Immature natural killer cell (primary cell): ENCODE measurements at regions not wholly inside any gene's neighbourhood (a gene's known extent, or its start where the extent isn't known, plus 50 kb on each side); places are given as distances from the start of the nearest gene placed in this dataset.

ENCODE experiments used
- DNase-seq, 3 donors: peaks; one replicate each; pipeline ENCODE4 v3.0.0; 2022; ENCODE audit warnings: mixed read lengths in 1 of 3
- H3K27ac Mint-ChIP-seq, 6 donors: one replicate each; pipeline ENCODE4 v1.8.0; 2020; ENCODE audit warnings: mixed read lengths in 6 of 6, mild to moderate bottlenecking in 5 of 6, inconsistent platforms in 4 of 6, moderate library complexity in 3 of 6
- H3K27me3 Mint-ChIP-seq, 3 donors: one replicate each; pipeline ENCODE4 v1.8.0; 2020 to 2021; ENCODE audit warnings: low read depth in 3 of 3, mild to moderate bottlenecking in 3 of 3, mixed read lengths in 3 of 3, moderate library complexity in 3 of 3, inconsistent platforms in 1 of 3
- H3K36me3 Mint-ChIP-seq, 3 donors: one replicate each; pipeline ENCODE4 v1.8.0; 2020; ENCODE audit warnings: mixed read lengths in 3 of 3, inconsistent platforms in 2 of 3, mild to moderate bottlenecking in 2 of 3
- H3K4me1 Mint-ChIP-seq, 2 donors: one replicate each; pipeline ENCODE4 v1.8.0; 2020; ENCODE audit warnings: inconsistent platforms in 2 of 2, mild to moderate bottlenecking in 2 of 2, mixed read lengths in 2 of 2, moderate library complexity in 1 of 2
- H3K4me3 Mint-ChIP-seq, 5 donors: one replicate each; pipeline ENCODE4 v1.8.0; 2020; ENCODE audit warnings: mild to moderate bottlenecking in 5 of 5, mixed read lengths in 5 of 5, inconsistent platforms in 3 of 5, moderate library complexity in 3 of 5
- H3K9me3 Mint-ChIP-seq, 6 donors: one replicate each; pipeline ENCODE4 v1.8.0; 2020; ENCODE audit warnings: mild to moderate bottlenecking in 6 of 6, mixed read lengths in 6 of 6, inconsistent platforms in 4 of 6, moderate library complexity in 3 of 6

GRCh38 chr2:222100704-222101699 is 197.8 kb downstream of the PAX3 start:
- no peaks in the 10 kb centered on the region for H3K36me3 Mint-ChIP-seq
- H3K27me3 Mint-ChIP-seq, result peaks cover 0 to 4% (median 0%) of the 10 kb centered on the region in 3 donors
- H3K27ac Mint-ChIP-seq, result no peak overlapping the region
- DNase-seq, result no peak
- no peaks in the 10 kb centered on the region for H3K4me1 Mint-ChIP-seq
- H3K4me3 Mint-ChIP-seq, result no peak overlapping the region
- peaks cover 0 to 6% (median 2%) of the 10 kb centered on the region in 6 donors for H3K9me3 Mint-ChIP-seq

GRCh38 chr2:222088561-222088960 is 210.2 kb downstream of the PAX3 start:
- no peaks in the 10 kb centered on the region for H3K36me3 Mint-ChIP-seq

GRCh38 chr2:222087998-222088397 is 210.8 kb downstream of the PAX3 start:
- no peaks in the 10 kb centered on the region for H3K36me3 Mint-ChIP-seq
- no peak overlapping the region for H3K27ac Mint-ChIP-seq
- no peak overlapping the region for H3K4me3 Mint-ChIP-seq
- peaks cover 2 to 18% (median 5%) of the 10 kb centered on the region in 6 donors for H3K9me3 Mint-ChIP-seq
- H3K27me3 Mint-ChIP-seq, result peaks cover 0 to 3% (median 2%) of the 10 kb centered on the region in 3 donors
- H3K4me1 Mint-ChIP-seq, result no peaks in the 10 kb centered on the region
- DNase-seq, result no peak

More at GRCh38 chr2:222088561-222088960, 210.2 kb downstream of the PAX3 start:
- H3K27ac Mint-ChIP-seq, result no peak overlapping the region
- H3K4me3 Mint-ChIP-seq, result no peak overlapping the region
- H3K9me3 Mint-ChIP-seq, result peaks cover 2 to 18% (median 5%) of the 10 kb centered on the region in 6 donors
- DNase-seq, result no peak
- no peaks in the 10 kb centered on the region for H3K4me1 Mint-ChIP-seq
- H3K27me3 Mint-ChIP-seq, result peaks cover 0 to 3% (median 2%) of the 10 kb centered on the region in 3 donors

DNA sequence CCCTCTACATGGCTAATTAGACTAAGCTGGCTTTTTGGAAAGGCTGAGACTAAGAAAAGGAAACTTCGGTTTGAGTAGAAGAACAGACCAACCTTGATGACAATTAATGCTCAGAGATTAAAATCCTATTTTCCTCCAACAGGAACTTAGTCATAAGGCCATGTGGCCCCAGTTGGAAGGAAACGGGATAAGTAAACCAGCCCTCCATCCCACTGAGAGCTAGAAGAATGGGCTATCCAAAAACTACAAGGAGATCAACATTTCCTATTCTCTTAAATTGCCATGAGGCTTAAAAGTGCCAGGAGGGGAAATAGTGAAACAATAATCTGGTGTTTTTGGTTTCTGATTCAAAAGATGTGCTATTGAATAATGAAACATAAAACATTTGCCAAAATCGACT is 216.6 kb downstream of the PAX3 start:
- Mint-ChIP-seq H3K9me3 (peaks cover 2 to 8% (median 6%) of the 10 kb centered on the region in 6 donors), H3K27me3 (peaks cover 3 to 7% (median 5%) of the 10 kb centered on the region in 3 donors), H3K36me3 (no peaks in the 10 kb centered on the region), H3K4me1 (no peaks in the 10 kb centered on the region), H3K27ac (no peak overlapping the region), H3K4me3 (no peak overlapping the region)
- DNase-seq, result no peak

DNA sequence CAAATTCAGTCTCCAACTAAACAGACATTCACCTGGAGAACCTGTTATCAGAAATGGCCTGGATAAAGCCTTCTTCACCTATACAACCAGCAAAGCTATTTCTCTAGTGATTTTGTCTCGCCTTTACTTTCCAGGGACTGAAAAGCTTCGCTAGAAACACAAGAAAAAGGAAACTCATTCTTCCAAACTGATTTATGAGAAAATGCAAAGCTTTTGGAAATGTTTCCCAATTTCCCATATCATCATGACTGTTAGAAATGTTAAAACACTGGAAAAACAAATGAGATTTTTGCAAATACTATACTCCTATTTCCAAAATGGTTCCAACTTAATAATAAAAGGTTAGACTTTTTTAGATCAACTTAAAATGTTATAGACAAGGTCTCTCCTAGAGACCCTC is 218.7 kb downstream of the PAX3 start:
- no peak for DNase-seq
- H3K4me1 Mint-ChIP-seq, result no peaks in the 10 kb centered on the region
- peaks cover 3 to 7% (median 7%) of the 10 kb centered on the region in 3 donors for H3K27me3 Mint-ChIP-seq
- no peak overlapping the region for H3K27ac Mint-ChIP-seq
- no peaks in the 10 kb centered on the region for H3K36me3 Mint-ChIP-seq
- H3K9me3 Mint-ChIP-seq, result peaks cover 2 to 6% (median 4%) of the 10 kb centered on the region in 6 donors
- H3K4me3 Mint-ChIP-seq, result no peak overlapping the region

GRCh38 chr2:222076973-222077690 is 221.7 kb downstream of the PAX3 start:
- no peak overlapping the region for H3K27ac Mint-ChIP-seq
- DNase-seq, result no peak
- no peaks in the 10 kb centered on the region for H3K4me1 Mint-ChIP-seq
- H3K36me3 Mint-ChIP-seq, result no peaks in the 10 kb centered on the region
- H3K9me3 Mint-ChIP-seq, result peaks cover 0 to 6% (median 3%) of the 10 kb centered on the region in 6 donors
- H3K4me3 Mint-ChIP-seq, result no peak overlapping the region
- H3K27me3 Mint-ChIP-seq, result peaks cover 3 to 5% (median 4%) of the 10 kb centered on the region in 3 donors

DNA sequence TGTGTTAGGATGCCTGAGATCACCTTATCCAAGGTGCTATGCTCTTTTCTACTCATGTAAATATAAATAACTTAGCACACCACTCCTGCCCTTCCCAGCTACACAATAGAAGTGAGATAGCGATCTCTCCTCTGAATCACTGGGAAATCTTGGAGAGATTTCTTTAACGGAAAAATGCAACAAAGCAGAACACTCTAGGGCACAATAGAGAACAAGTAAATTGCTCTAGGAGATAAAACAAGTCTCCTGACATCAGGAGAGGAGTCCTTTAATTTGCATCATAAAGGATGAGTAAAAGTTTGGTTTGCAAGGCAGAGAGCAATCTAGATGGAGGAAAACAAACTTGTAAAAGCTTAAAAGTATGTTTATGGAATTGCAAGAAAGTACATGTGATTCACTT is 224.1 kb downstream of the PAX3 start:
- H3K4me3 Mint-ChIP-seq, result no peak overlapping the region
- H3K27ac Mint-ChIP-seq, result no peak overlapping the region
- H3K4me1 Mint-ChIP-seq, result no peaks in the 10 kb centered on the region
- DNase-seq, result no peak
- no peaks in the 10 kb centered on the region for H3K36me3 Mint-ChIP-seq
- peaks cover 0 to 5% (median 2%) of the 10 kb centered on the region in 6 donors for H3K9me3 Mint-ChIP-seq
- peaks cover 3 to 4% (median 3%) of the 10 kb centered on the region in 3 donors for H3K27me3 Mint-ChIP-seq

GRCh38 chr2:222071911-222072310 is 226.9 kb downstream of the PAX3 start:
- H3K4me3 Mint-ChIP-seq, result no peak overlapping the region
- H3K27ac Mint-ChIP-seq, result no peak overlapping the region
- H3K4me1 Mint-ChIP-seq, result no peaks in the 10 kb centered on the region
- H3K36me3 Mint-ChIP-seq, result no peaks in the 10 kb centered on the region
- peaks cover 0 to 5% (median 2%) of the 10 kb centered on the region in 6 donors for H3K9me3 Mint-ChIP-seq
- H3K27me3 Mint-ChIP-seq, result peaks cover 0 to 2% (median 0%) of the 10 kb centered on the region in 3 donors
- DNase-seq, result no peak

DNA sequence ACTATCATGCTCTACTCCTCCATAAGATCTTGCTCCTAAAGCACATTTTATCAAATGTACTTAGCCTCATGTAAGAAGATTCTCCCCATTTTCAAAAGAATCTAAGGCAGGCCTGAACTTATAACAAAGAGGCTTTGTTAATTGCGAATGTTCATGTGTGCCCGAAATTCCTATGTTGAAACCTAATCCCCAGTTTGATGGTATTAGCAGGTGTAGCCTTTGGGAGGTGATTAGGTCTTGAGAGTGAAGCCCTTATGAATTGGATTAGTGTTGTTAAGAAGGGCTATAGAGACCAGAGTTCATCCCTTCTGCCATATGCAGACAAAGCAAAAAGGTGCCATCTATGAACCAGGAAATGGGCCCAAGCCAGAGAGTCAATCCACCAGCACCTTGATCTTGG is 234.5 kb downstream of the PAX3 start:
- Mint-ChIP-seq H3K4me3 (no peak overlapping the region), H3K36me3 (no peaks in the 10 kb centered on the region), H3K9me3 (peaks cover 0 to 7% (median 0%) of the 10 kb centered on the region in 6 donors), H3K27me3 (peaks cover 0 to 2% (median 2%) of the 10 kb centered on the region in 3 donors), H3K4me1 (no peaks in the 10 kb centered on the region), H3K27ac (no peak overlapping the region)
- DNase-seq, result no peak

DNA sequence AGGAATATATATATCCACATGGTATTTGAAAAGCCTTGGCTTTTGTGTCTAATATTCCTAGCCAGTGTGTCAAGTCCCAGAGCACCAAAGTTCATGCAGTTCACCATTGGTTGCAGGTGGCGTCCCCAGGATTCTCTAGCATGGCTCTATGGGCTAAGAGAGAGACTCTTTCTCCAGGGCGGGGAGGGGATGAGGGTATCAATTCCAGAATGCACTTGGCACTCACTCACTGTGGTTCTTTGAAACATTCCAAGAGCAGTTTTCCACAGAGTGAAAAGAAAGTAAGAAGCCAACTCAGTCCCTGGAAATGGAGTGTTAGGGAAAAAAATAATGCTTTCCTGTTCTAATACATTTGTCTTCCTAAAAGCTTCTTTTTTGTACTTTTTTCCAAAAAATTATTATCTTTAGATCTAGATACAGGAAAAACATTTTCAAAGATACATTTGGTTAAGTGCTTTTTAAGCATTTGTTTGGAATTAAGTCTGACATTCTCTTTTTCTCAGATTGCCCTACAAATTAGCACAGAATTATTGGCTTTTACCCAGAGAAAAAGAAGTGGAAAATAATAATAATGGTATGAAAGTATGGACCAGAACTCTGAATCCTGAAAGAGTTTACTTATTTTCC is 239.9 kb downstream of the PAX3 start:
- DNase-seq, result no peak
- H3K27ac Mint-ChIP-seq, result no peak overlapping the region
- H3K36me3 Mint-ChIP-seq, result no peaks in the 10 kb centered on the region
- H3K27me3 Mint-ChIP-seq, result peaks cover 0 to 2% (median 2%) of the 10 kb centered on the region in 3 donors
- no peak overlapping the region for H3K4me3 Mint-ChIP-seq
- no peaks in the 10 kb centered on the region for H3K9me3 Mint-ChIP-seq
- no peaks in the 10 kb centered on the region for H3K4me1 Mint-ChIP-seq

DNA sequence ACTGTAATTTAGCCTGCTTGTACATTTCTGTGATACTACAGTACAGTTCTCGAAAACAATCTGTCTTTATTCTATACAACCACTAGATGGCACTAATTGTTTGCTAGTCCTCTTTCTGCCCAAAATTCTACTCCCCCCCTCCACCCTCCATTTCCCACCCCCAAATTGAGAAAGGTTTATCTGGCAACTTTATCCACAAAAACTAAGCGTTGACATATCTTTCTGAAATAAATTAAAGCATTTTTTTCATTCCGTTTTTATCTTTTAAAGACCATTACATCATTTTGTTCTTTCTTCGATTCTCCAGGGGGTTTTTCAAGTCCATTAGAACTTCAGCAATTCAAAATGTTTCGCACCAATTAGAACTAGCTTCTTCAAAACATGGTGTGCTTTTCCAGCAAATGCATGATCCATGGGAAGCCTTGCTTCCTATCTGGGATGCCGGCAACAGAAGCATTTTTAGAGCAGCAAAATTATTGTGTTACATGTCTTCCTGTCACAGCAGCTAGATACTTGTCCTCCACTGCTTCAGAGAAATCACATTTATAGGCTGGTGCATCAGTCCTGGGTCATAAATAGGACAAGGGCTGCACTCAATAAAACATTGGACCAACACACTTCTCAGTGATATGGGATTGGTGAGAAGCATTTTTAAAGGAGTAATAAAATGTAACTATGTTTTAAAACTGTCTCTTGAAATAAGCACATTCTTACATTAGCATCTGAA is 241.3 kb downstream of the PAX3 start:
- H3K27ac Mint-ChIP-seq, result no peak overlapping the region
- H3K9me3 Mint-ChIP-seq, result no peaks in the 10 kb centered on the region
- H3K4me3 Mint-ChIP-seq, result no peak overlapping the region
- DNase-seq, result no peak
- H3K27me3 Mint-ChIP-seq, result peaks cover 0 to 4% (median 2%) of the 10 kb centered on the region in 3 donors
- H3K4me1 Mint-ChIP-seq, result no peaks in the 10 kb centered on the region
- no peaks in the 10 kb centered on the region for H3K36me3 Mint-ChIP-seq

GRCh38 chr2:222055328-222055727 is 243.5 kb downstream of the PAX3 start:
- Mint-ChIP-seq H3K36me3 (no peaks in the 10 kb centered on the region), H3K27me3 (peaks cover 2 to 3% (median 3%) of the 10 kb centered on the region in 3 donors), H3K27ac (no peak overlapping the region), H3K4me1 (no peaks in the 10 kb centered on the region), H3K4me3 (no peak overlapping the region), H3K9me3 (no peaks in the 10 kb centered on the region)
- no peak for DNase-seq

DNA sequence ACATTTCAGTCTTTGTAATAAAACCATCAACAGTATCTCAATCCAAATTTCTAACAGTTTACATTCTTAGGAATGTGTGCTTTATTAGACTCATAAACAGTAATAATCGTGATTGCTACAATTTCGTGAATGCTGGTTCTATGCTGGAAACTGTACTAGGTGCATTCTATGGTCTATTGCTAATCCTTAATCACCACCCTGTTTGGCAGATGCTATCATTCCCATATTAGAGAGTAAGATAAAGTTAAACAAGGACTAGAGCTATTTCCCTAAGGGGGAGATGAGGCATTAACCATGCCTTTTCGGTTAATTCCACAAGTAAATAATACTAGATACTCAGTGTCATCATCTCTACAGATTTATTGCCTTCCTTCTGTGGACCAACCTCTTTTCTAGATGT is 244.0 kb downstream of the PAX3 start:
- peaks cover 0 to 3% (median 3%) of the 10 kb centered on the region in 3 donors for H3K27me3 Mint-ChIP-seq
- no peaks in the 10 kb centered on the region for H3K36me3 Mint-ChIP-seq
- H3K4me1 Mint-ChIP-seq, result no peaks in the 10 kb centered on the region
- no peak for DNase-seq
- no peaks in the 10 kb centered on the region for H3K9me3 Mint-ChIP-seq
- no peak overlapping the region for H3K27ac Mint-ChIP-seq
- H3K4me3 Mint-ChIP-seq, result no peak overlapping the region
